NAMALWA (cell line): ENCODE measurements at regions not wholly inside any gene's neighbourhood (a gene's known extent, or its start where the extent isn't known, plus 50 kb on each side); places are given as distances from the start of the nearest gene placed in this dataset.
"Not testable (repeated sequence)": the region's sequence is repeated elsewhere in the genome, so short reads cannot be mapped to it uniquely, and the experiment has no call there.

ENCODE experiments used
- DNase-seq: peaks from one replicate; pipeline ENCODE4 v3.0.0-alpha.2; 2015; ENCODE audit warnings: low spot score

DNA sequence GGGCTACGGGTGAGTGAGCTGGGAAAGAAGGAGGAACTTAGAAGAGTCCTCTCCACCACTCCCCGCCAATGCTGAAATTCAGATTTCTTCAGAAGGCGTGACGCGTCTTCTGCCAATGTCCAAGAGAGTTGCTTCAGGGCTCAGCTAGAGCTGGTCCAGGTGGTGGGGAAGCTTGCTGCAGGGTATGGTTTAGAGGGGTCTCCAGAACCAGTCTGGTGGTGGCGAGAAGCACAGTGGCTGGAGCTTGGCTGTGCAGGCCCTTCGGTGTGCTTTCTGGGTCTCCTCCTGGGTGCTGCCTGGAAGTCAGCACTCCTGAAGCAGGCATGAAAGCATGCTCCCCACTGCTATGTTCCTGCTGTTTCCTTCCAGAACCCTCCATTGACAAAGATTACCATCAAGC is 387.2 kb downstream of the PTPRU start:
- DNase-seq = no peak

DNA sequence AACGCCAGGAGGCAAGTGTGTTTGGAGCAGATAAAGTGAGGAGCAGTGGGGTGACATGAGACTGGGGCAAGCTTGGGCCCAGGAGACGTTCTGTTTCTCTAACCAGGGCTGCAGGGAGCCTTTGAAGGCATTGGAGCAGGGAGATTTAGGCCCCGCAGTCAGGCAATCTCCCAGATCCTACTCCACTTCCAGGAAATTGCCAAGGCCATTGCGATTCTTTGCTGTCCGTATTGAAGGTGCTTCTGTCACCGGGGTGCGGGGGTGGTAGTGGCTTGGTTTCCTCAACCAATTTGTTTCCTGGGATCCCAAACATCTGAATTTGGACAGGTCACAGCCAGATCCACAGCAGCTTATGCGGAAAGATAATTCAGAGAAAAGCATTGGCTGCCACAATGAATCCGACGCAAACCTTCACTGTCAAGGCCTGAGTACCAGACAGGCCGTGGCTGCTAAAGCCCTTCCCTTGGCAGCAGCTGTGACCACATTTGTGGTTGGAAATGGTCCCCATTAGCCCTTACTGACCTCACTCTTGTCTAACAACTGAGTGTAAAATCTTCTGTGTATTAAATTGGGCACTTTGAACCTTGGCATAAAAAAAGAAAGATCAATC is 385.6 kb downstream of the PTPRU start:
- DNase-seq = no peak

DNA sequence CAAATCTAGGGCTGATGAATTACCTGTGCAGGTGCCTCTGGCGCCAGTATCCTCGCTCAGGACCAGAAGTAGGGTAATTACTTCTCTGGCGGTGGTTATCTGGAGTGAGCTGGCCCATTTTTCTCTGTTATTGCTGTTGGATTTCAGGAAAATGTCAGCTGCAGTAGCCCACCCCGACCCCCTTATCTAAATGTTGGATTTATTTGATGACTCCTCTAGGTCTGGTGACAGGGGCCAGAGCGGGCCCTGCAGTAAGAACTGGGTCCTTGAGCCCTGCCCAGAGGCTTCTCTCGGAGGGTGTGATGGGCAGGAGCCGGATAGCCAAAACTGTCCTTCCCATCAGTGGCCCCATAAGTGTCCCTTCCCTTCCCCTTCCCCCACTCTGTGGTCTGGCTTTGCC is 384.3 kb downstream of the PTPRU start:
- DNase-seq = no peak

DNA sequence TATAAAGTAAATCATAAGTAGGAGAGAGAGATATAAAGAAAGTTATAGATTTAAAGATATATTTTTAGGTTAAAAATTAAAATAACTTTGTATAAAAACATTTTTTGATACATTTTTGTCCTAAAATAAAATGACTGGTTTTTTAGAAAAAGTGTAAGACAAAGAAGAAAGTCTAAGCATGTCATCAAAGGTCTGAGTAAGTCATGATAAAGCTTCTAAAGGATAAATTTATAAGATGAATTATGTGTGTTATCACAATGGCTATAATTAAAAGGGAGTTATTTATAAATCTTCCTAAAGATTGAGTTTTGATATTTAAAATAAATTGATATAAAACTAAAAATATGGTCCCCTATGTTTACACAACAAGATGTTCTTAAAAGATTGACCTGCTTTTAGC is 370.9 kb downstream of the PTPRU start:
- no peak for DNase-seq

DNA sequence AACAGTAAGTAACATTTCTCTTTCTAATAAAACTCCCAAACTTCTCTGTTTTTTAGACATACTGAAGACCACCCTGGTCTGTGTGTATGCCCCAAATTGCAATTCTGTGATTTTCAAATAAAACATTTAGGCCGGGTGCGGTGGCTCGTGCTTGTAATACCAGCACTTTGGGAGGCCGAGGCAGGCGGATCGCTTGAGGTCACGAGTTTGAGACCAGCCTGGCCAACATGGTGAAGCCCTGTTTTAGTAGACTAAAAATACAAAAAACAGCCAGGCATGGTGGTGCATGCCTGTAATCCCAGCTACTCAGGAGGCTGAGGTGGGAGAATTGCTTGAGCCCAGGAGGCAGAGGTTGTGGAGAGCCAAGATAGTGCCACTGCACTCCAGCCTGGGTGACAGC is 368.5 kb downstream of the PTPRU start:
- DNase-seq = not testable (repeated sequence)

DNA sequence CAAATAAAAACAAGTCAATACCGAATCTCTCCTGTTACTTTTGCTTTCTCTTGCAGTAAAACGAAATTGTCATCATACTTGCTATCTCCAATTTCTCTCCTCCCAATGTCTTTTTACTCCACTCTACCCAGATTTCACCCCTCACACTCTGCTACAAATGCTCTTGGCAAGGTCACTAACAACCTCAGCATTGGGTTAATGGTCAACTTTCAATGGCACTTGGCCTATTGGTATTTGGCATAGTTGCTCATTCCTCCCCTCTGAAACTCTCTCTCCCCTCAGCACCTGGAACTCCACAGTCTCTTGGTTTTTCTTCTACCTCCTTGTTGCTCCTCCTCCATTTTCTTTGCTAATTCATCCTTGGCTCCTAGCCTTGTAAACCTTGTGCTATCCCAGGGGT is 367.3 kb downstream of the PTPRU start:
- no peak for DNase-seq

DNA sequence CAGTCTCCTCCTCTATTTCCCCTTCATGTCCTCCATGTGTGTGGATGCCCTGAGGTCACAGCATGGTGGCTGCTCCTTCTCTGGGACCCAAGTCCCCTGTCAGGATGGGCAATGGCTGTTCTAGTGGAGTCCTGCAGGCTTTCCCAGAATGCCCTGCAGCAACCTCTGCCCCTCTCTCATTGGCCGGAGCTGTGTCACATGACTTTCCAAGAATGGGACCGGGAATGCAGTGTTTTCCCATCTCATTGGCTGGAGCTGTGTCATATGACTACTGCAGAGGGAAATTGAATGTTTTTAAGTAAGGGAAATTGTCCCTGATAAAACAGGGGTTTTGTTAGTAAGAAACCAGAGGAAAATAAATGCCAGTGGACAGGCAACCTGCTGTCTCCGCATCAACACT is 365.9 kb downstream of the PTPRU start:
- no peak for DNase-seq

DNA sequence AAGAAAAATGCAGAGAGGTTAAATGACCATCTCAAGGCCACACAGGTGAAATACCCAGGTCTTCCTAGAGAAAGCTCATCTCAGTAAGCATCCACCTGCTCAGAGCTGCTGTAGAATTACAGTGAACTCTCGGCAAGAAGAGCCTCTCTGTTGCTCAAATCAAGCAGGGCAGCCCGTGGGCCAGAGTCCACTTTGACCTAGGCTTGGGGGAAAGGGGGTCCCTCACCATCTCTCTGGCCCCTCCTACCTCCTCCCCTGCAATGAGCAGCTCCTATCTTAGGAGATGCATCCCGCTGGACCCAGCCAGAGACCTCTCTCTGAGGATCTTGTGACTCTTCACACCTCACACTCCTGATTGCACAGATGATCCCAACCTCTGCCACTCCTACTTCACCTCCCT is 364.7 kb downstream of the PTPRU start:
- no peak for DNase-seq

DNA sequence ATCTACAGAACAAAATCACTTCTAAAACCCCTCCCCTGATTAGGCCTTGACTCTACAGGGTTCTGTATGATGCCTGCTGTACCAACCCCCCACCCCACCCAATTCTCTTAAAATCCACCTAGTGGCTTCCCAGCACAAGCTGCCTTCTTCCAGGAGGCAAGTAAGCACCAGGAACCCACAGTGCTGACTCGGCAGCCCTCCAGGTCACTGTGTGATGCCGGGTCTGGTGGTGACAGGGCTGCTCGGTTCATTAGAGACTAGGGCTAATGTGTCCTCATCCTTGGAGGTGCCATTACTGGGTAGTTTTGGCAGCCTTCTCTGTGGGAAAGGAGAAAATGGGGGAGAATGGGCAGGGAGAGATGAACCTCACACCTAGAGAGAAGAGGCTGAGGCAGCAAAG is 363.5 kb downstream of the PTPRU start:
- DNase-seq = no peak

DNA sequence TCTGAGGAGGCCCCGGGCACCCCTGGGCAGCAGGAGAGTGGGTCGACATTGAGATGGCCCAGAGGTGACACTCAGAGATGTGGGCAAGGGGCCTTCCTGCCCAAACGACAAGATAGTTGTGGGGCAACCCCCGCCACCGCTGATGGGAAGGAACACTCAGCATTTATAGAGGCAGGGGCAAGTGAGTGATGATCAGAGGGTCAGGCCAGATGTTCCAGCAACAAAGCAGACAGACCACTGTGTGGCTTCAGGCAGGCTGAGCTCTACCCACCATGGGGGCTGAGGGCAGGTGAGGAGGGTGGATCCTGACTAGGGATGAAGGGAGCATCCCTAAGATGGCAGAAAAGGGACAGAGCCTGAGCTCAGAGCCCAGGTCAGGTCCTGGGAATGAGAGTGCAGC is 362.7 kb downstream of the PTPRU start:
- DNase-seq = no peak

DNA sequence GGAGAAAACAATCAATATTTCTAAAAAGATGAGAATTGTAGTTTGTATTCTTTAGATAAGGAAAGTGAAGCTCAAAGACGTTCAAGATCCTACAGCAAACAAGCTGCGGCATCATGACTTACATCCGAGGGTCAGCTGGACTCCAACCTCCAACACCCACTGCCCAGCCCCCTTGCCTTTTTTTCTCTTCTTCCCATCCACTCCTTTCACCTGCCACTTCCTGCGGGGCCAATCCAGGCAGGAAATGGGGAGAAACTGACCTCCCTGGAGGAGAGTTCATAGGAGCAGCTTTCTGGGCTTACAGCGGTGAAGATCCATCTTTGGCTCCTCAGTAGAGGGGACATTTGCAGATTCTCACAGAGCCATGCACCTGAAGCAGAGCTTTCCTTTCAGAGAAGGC is 361.5 kb downstream of the PTPRU start:
- no peak for DNase-seq

DNA sequence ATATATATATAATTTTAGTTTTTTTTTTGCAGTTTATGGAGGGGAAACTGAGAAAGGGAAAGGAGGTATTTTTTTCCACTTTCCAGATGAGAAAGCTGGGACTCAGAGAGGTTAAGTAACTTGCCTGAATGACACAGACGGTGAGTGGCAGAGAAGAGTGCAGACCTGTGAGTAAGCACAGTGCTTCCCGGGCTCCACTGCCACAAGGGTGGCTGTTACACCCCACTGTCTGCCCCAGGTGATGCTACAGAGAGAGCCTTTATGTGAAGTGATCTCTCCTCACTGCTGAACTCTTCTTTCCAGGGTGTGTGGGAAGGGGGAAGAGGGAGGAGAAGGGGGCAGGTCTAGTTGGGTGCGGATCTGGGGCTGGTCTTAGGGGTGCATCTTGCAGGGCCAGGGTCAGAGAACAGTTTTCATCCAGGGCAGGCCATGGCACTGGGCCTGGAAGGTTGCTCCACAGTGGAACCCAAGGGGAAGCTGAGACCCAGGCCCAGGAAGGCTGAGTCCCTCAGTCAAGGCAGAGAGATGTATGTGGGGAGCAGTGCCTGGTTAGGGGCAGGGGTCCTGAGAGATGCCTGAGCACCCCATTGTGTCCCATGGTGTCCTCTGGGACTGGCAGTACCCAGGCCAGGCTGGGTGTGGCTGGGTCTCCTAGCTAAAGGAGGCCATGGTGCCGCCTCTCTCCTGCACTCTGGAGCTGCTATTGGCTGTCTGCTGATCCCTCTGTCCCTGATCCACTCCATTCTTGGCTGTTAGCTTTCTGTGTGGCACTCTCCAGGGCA is 357.5 kb downstream of the PTPRU start:
- no peak for DNase-seq

DNA sequence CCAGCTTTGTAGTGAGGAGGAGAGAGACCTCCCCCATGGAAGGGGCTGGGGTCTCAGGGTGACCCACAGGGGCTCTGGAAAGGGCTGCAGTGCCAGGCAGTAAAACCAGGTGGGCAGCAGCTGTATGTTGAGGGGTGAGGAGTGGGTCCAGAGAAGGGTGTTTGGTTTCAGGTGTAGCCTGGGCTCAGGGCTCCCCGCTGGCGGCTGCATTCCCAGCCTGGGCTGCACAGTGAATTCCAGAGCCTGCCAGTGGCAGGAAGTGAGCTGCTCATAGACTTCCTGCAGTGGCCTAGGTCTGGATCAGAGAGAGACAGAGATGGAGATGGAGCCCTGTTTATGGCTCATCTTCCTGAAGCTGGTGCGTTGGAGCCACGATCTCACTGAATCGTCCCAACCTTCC is 356.4 kb downstream of the PTPRU start:
- no peak for DNase-seq

DNA sequence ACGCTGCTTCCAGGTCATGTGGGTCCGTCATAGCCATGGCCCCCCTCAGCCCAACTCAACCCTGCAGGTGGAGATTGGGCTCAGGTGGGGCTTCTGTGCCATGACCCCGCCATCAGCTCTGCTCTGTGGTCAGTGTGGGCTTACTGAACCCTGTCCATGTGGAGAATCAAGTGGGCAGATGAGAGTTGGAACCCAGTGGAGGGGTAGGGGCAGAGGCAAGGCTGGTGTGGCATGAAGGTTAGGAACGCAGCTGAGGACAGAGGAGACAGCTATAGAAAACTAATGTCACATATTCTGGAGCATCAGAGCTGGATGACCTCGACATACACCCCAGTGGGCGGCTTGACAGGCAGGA is 355.9 kb downstream of the PTPRU start:
- DNase-seq = no peak

DNA sequence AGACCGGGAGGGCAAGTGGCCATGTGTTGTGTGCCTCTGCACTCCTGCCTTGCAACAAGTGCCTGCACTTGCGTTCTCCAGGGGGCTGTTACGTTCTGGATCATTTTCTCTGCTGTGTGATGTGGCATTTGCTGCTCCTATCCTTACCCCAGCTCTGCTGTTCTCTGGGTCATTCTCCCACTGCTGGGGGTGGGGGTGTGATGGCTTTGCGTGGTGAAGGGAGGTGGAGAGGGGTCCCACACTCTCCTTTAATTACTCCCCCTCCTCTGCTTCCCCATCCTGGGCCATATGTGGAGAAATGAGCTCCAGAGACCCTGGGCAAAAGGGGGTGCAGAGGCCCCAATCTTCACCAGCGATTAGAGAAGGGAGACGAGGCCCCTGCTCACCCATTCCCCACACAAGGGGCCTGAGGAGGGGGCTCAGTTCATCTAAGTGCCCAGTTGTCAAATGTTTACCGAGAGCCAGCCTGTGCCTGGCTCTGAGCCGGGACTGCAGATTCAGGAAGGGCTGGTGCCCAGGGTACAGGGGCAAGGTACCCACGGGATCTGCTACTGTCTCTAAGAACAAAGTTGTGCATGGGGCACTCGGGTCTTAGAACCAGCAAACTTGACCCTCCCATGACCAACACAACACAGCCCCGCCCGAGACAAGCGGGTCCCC is 355.4 kb downstream of the PTPRU start:
- DNase-seq = no peak

DNA sequence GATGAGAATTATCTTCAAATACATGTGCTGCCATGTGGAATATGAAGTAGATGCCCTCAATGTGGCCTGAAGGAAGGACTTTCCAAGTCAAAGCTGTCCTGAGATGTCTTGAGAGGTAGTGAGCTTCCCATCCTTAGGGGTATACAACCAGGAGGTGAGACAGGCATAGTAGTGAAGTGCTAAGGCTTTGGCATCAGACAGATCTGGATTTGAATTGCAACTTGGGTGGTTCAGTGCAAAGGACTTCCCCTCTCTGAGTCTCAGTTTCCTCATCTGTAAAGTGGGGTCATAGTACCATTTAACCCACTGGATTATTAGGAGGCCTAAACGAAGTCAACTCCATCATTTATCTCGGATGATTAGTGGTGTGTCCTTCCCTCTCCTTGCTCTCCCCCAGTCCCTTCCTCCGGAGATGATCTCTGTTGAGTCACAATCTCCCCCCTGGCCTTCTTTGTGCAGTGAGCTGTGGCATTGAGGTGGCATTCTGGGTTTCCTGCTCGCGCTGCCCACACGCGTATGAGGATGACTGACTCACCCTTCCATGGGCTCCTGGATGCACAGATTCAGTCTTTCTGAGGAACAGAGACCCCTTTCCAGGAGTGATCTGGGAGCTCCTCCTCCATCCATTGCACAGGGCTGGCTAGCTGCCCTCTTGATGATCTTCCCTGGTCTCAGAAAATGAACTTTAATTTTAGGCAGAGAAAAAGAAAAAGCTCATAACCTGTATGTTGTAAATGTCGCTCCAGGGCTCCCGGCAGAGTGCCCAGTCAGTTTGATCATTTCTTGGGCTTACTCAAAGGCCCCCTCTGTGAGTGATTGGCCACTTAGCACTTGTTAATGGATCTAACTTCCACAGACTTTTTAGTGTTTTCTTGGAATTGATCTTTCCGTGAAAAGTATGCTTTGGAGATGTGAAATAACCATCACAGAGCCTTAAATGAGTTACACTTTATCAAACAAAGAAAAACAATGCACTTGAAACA is 354.6 kb downstream of the PTPRU start:
- no peak for DNase-seq

DNA sequence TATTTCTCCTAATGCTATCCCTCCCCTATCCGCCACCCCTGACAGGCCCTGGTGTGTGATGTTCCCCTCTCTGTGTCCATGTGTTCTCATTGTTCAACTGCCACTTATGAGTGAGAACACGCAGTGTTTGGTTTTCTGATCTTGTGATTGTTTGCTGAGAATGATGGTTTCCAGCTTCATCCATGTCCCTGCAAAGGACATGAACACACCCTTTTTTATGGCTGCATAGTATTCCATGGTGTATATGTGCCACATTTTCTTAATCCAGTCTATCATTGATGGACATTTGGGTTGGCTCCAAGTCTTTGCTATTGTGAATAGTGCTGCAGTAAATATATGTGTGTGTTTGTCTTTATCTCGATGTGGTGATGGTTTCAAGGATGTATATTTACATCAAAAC is 353.4 kb downstream of the PTPRU start:
- DNase-seq = not testable (repeated sequence)

DNA sequence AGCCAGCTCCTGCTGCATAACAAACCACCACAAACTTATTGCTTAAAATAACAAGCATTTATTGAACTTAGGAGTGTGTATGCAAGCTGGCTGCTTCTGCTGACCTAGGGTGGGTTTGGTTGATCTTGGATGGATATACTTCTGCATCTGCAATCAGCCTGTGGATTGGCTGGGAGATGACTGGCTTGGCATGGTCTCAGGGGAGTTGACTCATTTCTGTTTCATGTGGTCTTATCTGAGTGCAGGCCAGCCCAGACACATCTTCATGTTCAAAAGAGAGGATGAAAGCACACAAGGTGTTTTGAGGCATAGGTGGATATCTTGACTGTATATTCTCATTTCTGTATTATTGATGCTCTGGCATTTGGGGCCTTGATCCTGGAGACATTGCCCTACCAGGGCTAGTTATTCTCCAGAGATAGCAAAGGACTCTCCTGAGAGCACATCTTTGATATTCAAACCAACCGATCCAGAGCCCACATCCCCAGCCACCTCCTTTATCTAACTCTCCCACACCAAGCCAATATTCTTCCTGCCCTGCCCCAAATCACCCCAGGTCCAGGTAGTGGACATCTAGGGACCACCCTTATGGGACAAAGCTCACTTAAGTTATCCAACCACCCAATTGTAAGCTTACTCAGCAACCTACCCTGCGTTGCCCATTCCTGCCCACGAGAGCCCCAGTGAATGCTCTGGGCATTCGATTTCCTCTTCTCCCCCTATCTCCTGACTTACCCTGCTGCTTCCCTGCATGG is 350.8 kb downstream of the PTPRU start:
- no peak for DNase-seq

DNA sequence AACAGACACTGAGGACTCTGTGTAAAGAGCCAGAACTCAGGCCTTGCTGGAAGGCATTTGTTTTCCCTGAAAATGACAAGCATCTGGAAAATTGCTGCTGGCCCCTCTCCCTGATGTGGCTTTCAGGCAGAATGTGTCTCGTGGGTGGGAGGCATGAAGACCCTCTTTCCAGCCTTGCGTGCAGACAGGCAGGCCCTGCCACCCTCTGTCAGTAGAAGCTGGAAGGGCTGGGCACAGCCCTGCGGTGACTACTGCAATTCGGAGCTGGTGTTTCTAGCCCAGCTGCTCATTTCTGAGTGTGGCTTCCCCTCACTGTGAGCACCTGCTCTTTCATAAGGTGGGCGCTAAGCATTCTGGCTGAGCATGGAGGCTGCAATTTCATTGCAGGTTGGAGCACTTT is 349.9 kb downstream of the PTPRU start:
- no peak for DNase-seq

DNA sequence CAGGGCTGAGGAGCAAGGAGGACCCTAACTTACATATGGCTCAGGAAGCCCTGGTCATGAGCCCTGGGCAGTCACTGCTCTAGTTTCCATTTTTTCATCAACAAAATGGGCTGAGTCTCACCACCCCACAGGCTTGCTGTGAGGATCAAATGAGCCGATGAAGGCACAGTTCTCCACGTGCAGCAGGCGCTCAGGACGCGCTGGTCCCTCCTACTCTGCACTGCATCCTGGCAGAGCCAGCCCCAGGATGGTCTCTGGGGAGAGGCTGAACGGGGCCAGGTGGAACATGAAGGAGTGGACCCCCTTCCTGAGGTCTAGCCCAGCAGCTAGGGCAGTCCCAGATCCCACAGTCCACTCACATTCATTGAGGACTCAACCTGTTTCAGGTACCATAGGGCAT is 349.3 kb downstream of the PTPRU start:
- no peak for DNase-seq

DNA sequence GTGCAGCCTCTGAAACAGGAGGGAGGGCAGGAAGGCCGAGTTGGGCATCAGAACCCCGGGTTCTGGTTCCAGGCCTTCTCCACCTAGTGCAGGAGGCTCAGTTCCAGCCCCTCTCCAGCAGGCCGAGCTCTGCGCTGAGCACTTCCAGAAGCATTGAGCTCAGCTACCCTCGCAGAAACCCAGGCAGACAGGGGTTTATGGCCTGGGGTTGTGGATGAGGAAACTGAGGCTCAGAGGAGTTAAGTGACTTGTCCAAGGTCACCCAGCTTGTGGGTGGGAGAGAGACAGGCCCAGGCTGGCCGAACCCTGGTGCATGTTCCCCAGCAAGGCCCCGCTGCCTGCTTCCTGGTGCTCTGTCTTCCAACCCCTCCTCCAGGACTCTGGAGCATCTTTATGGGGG is 348.9 kb downstream of the PTPRU start:
- no peak for DNase-seq

DNA sequence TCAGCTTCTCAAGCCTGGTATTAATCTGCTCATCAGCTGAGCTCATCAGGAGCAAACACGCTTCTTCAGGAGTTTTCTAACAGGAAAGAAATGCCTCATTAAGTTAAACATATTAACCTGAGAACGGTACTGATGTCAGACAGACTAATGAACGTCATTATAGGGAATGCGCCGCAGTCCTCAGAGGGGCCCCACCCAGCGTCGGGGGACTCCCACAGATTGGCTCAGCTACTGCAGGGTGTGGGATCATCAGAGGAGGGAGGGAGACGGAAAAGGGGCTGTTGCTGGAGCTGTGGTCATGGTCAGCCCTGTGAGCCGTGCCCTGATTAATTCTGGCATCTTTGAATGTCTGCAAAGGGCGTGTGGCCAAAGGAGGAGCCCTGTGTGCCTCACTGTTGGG is 348.5 kb downstream of the PTPRU start:
- DNase-seq = no peak
